ENCODE measurements at regions not wholly inside any gene's neighbourhood (a gene's known extent, or its start where the extent isn't known, plus 50 kb on each side); places are given as distances from the start of the nearest gene placed in this dataset.

DNA sequence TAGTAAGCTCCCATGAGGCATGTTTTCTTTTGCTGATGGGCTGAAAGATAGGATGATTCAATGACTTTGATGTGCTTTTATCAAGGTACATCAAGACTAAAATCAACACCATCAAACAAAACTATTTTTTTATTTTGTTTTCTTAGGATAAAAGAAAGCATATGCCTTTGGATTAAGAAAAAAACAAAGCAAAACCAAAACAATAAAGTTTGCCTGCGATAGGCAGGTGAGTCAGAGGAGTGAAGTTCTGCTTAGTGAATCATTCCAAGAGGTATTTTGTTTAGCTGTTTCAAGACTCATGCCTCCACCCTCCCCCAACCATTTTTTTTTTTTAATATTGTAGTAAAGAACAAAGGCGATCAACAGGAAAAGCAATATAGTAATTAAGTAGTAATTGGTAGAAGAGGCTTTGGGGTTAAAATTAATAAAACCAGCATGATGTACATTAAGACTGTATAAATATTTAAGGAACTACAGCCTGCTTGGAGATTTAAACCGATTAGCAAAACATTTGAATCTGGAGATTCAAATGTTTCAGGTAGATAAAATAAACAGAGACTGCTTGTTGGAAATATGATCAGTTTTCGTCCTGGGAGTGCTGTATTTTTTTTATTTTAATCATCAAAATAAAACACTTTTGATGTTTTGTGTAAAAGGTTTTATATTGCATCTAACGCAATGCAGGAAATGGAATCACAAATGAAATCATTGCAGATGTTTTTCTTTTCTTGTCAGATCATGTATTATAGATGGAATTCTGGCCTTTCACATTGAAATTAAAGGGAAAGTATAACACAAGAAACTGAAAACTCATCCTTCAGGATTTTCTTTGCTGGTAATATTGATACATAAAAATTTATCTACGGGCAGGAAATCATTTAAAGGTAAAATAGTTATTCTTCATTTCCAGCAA lies 482.3 kb upstream of the MANEA start:
- no peak overlapping the region for H3K4me3 Mint-ChIP-seq
- ChIA-PET POLR2A (no interaction called here), CTCF (no interaction called here)
- no peaks in the 10 kb centered on the region for H3K9me3 Mint-ChIP-seq
- H3K27ac Mint-ChIP-seq: no peak overlapping the region
- DNase-seq (ENCODE audit: low spot score) (no peak), ATAC-seq (no peak)
- peaks cover 3% of the 10 kb centered on the region; the same call in 1 of the 2 replicates for H3K4me1 Mint-ChIP-seq
- TF ChIP-seq FOXJ3 (CRISPR knock-in tag; IDR thresholded peaks at IDR 0.05; ENCODE audit: borderline replicate concordance): no peak
- no peak for TF ChIP-seq HMGA2 (CRISPR knock-in tag; IDR thresholded peaks at IDR 0.05)
- TF ChIP-seq SOX15 (CRISPR knock-in tag; IDR thresholded peaks at IDR 0.05): no peak
- TF ChIP-seq CREM (CRISPR knock-in tag; IDR thresholded peaks at IDR 0.05): no peak
- no peak for TF ChIP-seq IRF2 (CRISPR knock-in tag; IDR thresholded peaks at IDR 0.05; ENCODE audit: borderline replicate concordance, low read depth)
- TF ChIP-seq, protein P1, sequence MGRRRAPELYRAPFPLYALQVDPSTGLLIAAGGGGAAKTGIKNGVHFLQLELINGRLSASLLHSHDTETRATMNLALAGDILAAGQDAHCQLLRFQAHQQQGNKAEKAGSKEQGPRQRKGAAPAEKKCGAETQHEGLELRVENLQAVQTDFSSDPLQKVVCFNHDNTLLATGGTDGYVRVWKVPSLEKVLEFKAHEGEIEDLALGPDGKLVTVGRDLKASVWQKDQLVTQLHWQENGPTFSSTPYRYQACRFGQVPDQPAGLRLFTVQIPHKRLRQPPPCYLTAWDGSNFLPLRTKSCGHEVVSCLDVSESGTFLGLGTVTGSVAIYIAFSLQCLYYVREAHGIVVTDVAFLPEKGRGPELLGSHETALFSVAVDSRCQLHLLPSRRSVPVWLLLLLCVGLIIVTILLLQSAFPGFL (CRISPR knock-in tag; IDR thresholded peaks at IDR 0.05; ENCODE audit: borderline replicate concordance): no peak
- TF ChIP-seq, protein P2, sequence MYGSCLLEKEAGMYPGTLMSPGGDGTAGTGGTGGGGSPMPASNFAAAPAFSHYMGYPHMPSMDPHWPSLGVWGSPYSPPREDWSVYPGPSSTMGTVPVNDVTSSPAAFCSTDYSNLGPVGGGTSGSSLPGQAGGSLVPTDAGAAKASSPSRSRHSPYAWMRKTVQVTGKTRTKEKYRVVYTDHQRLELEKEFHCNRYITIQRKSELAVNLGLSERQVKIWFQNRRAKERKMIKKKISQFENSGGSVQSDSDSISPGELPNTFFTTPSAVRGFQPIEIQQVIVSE (CRISPR knock-in tag; IDR thresholded peaks at IDR 0.05; ENCODE audit: borderline replicate concordance): no peak
- no peak for TF ChIP-seq JUN (CRISPR knock-in tag; IDR thresholded peaks at IDR 0.05)
- TF ChIP-seq, protein P3, sequence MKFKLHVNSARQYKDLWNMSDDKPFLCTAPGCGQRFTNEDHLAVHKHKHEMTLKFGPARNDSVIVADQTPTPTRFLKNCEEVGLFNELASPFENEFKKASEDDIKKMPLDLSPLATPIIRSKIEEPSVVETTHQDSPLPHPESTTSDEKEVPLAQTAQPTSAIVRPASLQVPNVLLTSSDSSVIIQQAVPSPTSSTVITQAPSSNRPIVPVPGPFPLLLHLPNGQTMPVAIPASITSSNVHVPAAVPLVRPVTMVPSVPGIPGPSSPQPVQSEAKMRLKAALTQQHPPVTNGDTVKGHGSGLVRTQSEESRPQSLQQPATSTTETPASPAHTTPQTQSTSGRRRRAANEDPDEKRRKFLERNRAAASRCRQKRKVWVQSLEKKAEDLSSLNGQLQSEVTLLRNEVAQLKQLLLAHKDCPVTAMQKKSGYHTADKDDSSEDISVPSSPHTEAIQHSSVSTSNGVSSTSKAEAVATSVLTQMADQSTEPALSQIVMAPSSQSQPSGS (CRISPR knock-in tag; IDR thresholded peaks at IDR 0.05; ENCODE audit: borderline replicate concordance, low read depth): no peak
- TF ChIP-seq, protein P4, sequence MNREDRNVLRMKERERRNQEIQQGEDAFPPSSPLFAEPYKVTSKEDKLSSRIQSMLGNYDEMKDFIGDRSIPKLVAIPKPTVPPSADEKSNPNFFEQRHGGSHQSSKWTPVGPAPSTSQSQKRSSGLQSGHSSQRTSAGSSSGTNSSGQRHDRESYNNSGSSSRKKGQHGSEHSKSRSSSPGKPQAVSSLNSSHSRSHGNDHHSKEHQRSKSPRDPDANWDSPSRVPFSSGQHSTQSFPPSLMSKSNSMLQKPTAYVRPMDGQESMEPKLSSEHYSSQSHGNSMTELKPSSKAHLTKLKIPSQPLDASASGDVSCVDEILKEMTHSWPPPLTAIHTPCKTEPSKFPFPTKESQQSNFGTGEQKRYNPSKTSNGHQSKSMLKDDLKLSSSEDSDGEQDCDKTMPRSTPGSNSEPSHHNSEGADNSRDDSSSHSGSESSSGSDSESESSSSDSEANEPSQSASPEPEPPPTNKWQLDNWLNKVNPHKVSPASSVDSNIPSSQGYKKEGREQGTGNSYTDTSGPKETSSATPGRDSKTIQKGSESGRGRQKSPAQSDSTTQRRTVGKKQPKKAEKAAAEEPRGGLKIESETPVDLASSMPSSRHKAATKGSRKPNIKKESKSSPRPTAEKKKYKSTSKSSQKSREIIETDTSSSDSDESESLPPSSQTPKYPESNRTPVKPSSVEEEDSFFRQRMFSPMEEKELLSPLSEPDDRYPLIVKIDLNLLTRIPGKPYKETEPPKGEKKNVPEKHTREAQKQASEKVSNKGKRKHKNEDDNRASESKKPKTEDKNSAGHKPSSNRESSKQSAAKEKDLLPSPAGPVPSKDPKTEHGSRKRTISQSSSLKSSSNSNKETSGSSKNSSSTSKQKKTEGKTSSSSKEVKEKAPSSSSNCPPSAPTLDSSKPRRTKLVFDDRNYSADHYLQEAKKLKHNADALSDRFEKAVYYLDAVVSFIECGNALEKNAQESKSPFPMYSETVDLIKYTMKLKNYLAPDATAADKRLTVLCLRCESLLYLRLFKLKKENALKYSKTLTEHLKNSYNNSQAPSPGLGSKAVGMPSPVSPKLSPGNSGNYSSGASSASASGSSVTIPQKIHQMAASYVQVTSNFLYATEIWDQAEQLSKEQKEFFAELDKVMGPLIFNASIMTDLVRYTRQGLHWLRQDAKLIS (CRISPR knock-in tag; IDR thresholded peaks at IDR 0.05; ENCODE audit: borderline replicate concordance): no peak
- TF ChIP-seq ZNF138 (CRISPR knock-in tag; conservative IDR thresholded peaks at IDR 0.05): no peak
- TF ChIP-seq MXD4 (CRISPR knock-in tag; IDR thresholded peaks at IDR 0.05; ENCODE audit: borderline replicate concordance): no peak
- TF ChIP-seq, protein P5, sequence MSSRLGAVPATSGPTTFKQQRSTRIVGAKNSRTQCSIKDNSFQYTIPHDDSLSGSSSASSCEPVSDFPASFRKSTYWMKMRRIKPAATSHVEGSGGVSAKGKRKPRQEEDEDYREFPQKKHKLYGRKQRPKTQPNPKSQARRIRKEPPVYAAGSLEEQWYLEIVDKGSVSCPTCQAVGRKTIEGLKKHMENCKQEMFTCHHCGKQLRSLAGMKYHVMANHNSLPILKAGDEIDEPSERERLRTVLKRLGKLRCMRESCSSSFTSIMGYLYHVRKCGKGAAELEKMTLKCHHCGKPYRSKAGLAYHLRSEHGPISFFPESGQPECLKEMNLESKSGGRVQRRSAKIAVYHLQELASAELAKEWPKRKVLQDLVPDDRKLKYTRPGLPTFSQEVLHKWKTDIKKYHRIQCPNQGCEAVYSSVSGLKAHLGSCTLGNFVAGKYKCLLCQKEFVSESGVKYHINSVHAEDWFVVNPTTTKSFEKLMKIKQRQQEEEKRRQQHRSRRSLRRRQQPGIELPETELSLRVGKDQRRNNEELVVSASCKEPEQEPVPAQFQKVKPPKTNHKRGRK (CRISPR knock-in tag; IDR thresholded peaks at IDR 0.05; ENCODE audit: borderline replicate concordance): no peak
- TF ChIP-seq FOXK1 (CRISPR knock-in tag; IDR thresholded peaks at IDR 0.05): no peak
- TF ChIP-seq, protein P6, sequence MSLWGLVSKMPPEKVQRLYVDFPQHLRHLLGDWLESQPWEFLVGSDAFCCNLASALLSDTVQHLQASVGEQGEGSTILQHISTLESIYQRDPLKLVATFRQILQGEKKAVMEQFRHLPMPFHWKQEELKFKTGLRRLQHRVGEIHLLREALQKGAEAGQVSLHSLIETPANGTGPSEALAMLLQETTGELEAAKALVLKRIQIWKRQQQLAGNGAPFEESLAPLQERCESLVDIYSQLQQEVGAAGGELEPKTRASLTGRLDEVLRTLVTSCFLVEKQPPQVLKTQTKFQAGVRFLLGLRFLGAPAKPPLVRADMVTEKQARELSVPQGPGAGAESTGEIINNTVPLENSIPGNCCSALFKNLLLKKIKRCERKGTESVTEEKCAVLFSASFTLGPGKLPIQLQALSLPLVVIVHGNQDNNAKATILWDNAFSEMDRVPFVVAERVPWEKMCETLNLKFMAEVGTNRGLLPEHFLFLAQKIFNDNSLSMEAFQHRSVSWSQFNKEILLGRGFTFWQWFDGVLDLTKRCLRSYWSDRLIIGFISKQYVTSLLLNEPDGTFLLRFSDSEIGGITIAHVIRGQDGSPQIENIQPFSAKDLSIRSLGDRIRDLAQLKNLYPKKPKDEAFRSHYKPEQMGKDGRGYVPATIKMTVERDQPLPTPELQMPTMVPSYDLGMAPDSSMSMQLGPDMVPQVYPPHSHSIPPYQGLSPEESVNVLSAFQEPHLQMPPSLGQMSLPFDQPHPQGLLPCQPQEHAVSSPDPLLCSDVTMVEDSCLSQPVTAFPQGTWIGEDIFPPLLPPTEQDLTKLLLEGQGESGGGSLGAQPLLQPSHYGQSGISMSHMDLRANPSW (CRISPR knock-in tag; conservative IDR thresholded peaks at IDR 0.05; ENCODE audit: low read depth): no peak
- no peaks in the 10 kb centered on the region for H3K36me3 Mint-ChIP-seq
- no peaks in the 10 kb centered on the region for H3K27me3 Mint-ChIP-seq (ENCODE audit: low read depth)

Measured in WTC11 (cell line).